A673 (cell line): ENCODE measurements at regions not wholly inside any gene's neighbourhood (a gene's known extent, or its start where the extent isn't known, plus 50 kb on each side); places are given as distances from the start of the nearest gene placed in this dataset.

ENCODE experiments used
- BruUV-seq: library from RNA; stranded (reverse); fragments of 400-500 nt; replicated peaks from 2 replicates; lab custom pipeline; 2021; lab: Mats Ljungman, UMichigan
- CTCF ChIA-PET: fragments of 300-600 bp; sonication (Branson Sonifier 250); formaldehyde crosslinking; loops from one replicate; lab custom pipeline; 2022; ENCODE audit warnings: antibody characterized with exemption; lab: Charles Lee
- POLR2A ChIA-PET: fragments of 300-600 bp; sonication (Branson Sonifier 250); formaldehyde crosslinking; loops from one replicate; lab custom pipeline; 2022; ENCODE audit warnings: antibody characterized with exemption; ENCODE audit not compliant: low non-redundant PET; lab: Charles Lee
- DNase-seq: peaks from one replicate; pipeline ENCODE4 v3.0.0-alpha.2; 2015; ENCODE audit warnings: low spot score
- H3K27ac ChIP-seq: fragments of 200-600 bp; sonication (generic); 2 replicates; pipeline ENCODE4 v1.5.1; 2016; ENCODE audit warnings: mixed run types, low read depth, mild to moderate bottlenecking, mixed read lengths, antibody characterized with exemption, low read length; ENCODE audit not compliant: poor library complexity, severe bottlenecking
- H3K27me3 ChIP-seq: fragments of 200-600 bp; sonication (generic); replicated peaks from 2 replicates; pipeline ENCODE4 v1.6.1; 2017; ENCODE audit warnings: mixed run types, low read depth, mild to moderate bottlenecking, mixed read lengths, antibody characterized with exemption, low read length; ENCODE audit not compliant: insufficient read depth, poor library complexity
- H3K36me3 ChIP-seq: fragments of 200-600 bp; sonication (generic); 2 replicates; pipeline ENCODE4 v1.6.1; 2016; ENCODE audit warnings: mixed run types, mild to moderate bottlenecking, mixed read lengths, antibody characterized with exemption, low read length; ENCODE audit not compliant: insufficient read depth, poor library complexity, severe bottlenecking
- H3K4me1 ChIP-seq: fragments of 200-600 bp; sonication (generic); 2 replicates; pipeline ENCODE4 v1.6.1; 2017; ENCODE audit warnings: mixed run types, mild to moderate bottlenecking, mixed read lengths, antibody characterized with exemption, low read length; ENCODE audit not compliant: insufficient read depth, poor library complexity, severe bottlenecking
- H3K4me3 ChIP-seq: fragments of 200-600 bp; sonication (generic); 2 replicates; pipeline ENCODE4 v1.5.1; 2016; ENCODE audit warnings: low read depth, mixed run types, mild to moderate bottlenecking, mixed read lengths, low read length; ENCODE audit not compliant: poor library complexity, severe bottlenecking
- H3K9me3 ChIP-seq: fragments of 200-600 bp; sonication (generic); 2 replicates; pipeline ENCODE4 v1.6.1; 2016; ENCODE audit warnings: mixed run types, low read depth, mild to moderate bottlenecking, mixed read lengths, antibody characterized with exemption, low read length; ENCODE audit not compliant: poor library complexity, severe bottlenecking
- EZH2 ChIP-seq: fragments of 200-600 bp; sonication (generic); IDR thresholded peaks from 2 replicates; pipeline ENCODE4 v1.6.1; 2017; ENCODE audit warnings: borderline replicate concordance, low read depth, mild to moderate bottlenecking, mixed read lengths, antibody characterized with exemption, low read length; ENCODE audit not compliant: poor library complexity, severe bottlenecking
- intact Hi-C: fragments of 100-400 bp; cut with micrococcal nuclease; formaldehyde crosslinking; loops from one replicate; pipeline ENCODE4 v1.10.0; 2022; ENCODE audit not compliant: unreplicated experiment
- TF ChIP-seq, protein P1 (sequence below): fragments of 300-800, 200-600 bp; sonication (generic); conservative IDR thresholded peaks from 2 replicates; pipeline ENCODE4 v1.5.1; 2017; ENCODE audit warnings: low read depth, mild to moderate bottlenecking, antibody characterized with exemption, low read length, moderate library complexity, mixed read lengths

DNA sequence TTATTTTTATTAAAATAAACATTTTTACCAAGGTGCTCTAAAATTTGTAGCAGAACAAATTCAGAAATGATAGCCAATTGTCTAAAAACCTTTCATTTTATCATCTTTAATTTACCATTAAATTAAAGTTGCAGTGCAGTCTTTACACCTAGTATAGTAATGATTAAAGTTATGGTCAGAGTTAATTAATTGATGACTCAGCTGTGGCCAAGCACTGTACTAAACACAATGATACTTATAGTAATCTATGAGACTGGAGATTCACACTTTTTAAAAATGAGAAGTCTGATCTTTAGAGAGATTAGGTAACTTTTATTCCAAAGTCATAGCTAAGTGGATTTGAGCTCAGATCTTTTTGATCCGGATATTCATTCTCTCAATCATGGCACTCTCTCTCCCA, 621.1 kb upstream of the MEF2C start:
- no TSS peak for BruUV-seq
- no peak overlapping the region for H3K27ac ChIP-seq
- H3K4me3 ChIP-seq = no peak overlapping the region

DNA sequence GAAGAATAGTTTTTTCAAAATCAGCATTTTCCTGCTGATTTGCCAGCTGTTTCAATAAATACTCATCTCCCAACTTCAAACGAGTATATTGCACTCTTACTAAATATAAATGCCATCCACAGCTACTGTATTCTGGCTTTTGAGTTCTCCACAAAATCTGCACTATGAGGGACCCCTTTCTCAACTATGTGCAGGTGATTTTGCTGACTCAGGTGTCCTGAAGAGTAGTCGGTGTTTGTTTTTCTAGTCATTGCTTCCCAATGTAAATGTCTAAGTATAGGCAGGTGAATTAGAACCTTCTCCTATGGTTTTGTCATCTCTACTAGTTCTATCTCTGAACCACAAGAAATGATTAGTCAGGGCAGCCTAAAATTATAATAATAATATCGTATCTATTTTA, 616.8 kb upstream of the MEF2C start:
- intact Hi-C loops = no loop called here
- Histone ChIP-seq H3K9me3 (no peaks in the 10 kb centered on the region), H3K4me1 (no peaks in the 10 kb centered on the region), H3K4me3 (no peak overlapping the region), H3K27me3 (no peaks in the 10 kb centered on the region), H3K36me3 (no peaks in the 10 kb centered on the region), H3K27ac (no peak overlapping the region)
- no peak for DNase-seq
- TF ChIP-seq EZH2 = no peak
- TF ChIP-seq, protein P1, sequence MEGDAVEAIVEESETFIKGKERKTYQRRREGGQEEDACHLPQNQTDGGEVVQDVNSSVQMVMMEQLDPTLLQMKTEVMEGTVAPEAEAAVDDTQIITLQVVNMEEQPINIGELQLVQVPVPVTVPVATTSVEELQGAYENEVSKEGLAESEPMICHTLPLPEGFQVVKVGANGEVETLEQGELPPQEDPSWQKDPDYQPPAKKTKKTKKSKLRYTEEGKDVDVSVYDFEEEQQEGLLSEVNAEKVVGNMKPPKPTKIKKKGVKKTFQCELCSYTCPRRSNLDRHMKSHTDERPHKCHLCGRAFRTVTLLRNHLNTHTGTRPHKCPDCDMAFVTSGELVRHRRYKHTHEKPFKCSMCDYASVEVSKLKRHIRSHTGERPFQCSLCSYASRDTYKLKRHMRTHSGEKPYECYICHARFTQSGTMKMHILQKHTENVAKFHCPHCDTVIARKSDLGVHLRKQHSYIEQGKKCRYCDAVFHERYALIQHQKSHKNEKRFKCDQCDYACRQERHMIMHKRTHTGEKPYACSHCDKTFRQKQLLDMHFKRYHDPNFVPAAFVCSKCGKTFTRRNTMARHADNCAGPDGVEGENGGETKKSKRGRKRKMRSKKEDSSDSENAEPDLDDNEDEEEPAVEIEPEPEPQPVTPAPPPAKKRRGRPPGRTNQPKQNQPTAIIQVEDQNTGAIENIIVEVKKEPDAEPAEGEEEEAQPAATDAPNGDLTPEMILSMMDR = no peak
- BruUV-seq = no TSS peak
- POLR2A ChIA-PET = no interaction called here
- CTCF ChIA-PET = no interaction called here

More for the DNA sequence above, 621.1 kb upstream of the MEF2C start:
- ChIA-PET CTCF (no interaction called here), POLR2A (no interaction called here)
- Histone ChIP-seq H3K36me3 (no peaks in the 10 kb centered on the region), H3K9me3 (no peaks in the 10 kb centered on the region), H3K27me3 (no peaks in the 10 kb centered on the region), H3K4me1 (no peaks in the 10 kb centered on the region)
- no peak for DNase-seq
- TF ChIP-seq, protein P1 = no peak
- no peak for TF ChIP-seq EZH2
- intact Hi-C loops = no loop called here

DNA sequence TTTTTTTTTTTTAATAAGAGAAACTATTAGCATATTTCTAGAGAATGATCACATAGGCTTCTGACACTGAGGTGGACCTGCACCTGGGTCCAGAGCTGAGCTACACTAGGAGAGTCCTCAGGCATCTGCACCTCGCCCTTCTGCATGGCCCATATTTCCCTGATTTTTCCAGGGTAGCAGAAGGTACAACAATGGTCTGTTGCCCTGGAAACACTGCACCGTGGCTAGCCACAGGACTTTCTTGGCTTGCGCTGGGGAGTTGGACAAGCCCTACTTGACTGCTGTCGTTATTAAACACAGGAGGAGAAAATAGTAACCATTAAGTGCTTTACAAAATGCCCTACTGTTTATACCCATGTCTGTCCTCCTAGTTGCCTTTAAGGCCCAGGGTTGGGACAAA, 615.7 kb upstream of the MEF2C start:
- Histone ChIP-seq H3K9me3 (no peaks in the 10 kb centered on the region), H3K4me1 (no peaks in the 10 kb centered on the region), H3K27ac (no peak overlapping the region), H3K27me3 (no peaks in the 10 kb centered on the region), H3K4me3 (no peak overlapping the region), H3K36me3 (no peaks in the 10 kb centered on the region)
- intact Hi-C loops = no loop called here
- BruUV-seq = no TSS peak
- DNase-seq = no peak
- POLR2A ChIA-PET = no interaction called here
- TF ChIP-seq, protein P1 = no peak
- no peak for TF ChIP-seq EZH2
- CTCF ChIA-PET = no interaction called here
